Naive thymus-derived CD8-positive, alpha-beta T cell (primary cell): ENCODE measurements at regions not wholly inside any gene's neighbourhood (a gene's known extent, or its start where the extent isn't known, plus 50 kb on each side); places are given as distances from the start of the nearest gene placed in this dataset.

Source experiments
- ATAC-seq, 2 donors: fragments of 150-1000 bp; cut with Tn5 transposase in 1 of 2; sonication (Bioruptor Pico), chemical (Tn5 transposase) in 1 of 2; 1 replicate in 1 of 2; 2 replicates in 1 of 2; pipeline ENCODE4 v1.10.0; 2021; ENCODE audit warnings: mild to moderate bottlenecking in 2 of 2, moderate library complexity in 2 of 2
- POLR2A ChIA-PET: fragments of 350-600 bp; sonication (Branson Sonifier 250); formaldehyde crosslinking; loops from one replicate; lab custom pipeline; 2021; ENCODE audit warnings: antibody characterized with exemption; lab: Charles Lee
- DNase-seq, 10 donors: peaks; one replicate each; pipeline versions ENCODE4 v3.0.0 to v3.0.0-alpha.2; 2020 to 2022
- H3K27ac Mint-ChIP-seq, 10 donors: one replicate each; pipeline ENCODE4 v1.8.0; 2020 to 2022; ENCODE audit warnings: mild to moderate bottlenecking in 10 of 10, mixed read lengths in 10 of 10, moderate library complexity in 4 of 10, inconsistent platforms in 1 of 10
- H3K27me3 Mint-ChIP-seq, 5 donors: one replicate each; pipeline ENCODE4 v1.8.0; 2021 to 2022; ENCODE audit warnings: mixed read lengths in 5 of 5
- H3K36me3 Mint-ChIP-seq, 3 donors: one replicate each; pipeline ENCODE4 v1.8.0; 2020 to 2022; ENCODE audit warnings: mixed read lengths in 3 of 3, mild to moderate bottlenecking in 2 of 3, inconsistent platforms in 1 of 3
- H3K4me1 Mint-ChIP-seq, 4 donors: one replicate each; pipeline ENCODE4 v1.8.0; 2021 to 2022; ENCODE audit warnings: mixed read lengths in 4 of 4
- H3K4me3 Mint-ChIP-seq, 10 donors: one replicate each; pipeline ENCODE4 v1.8.0; 2020 to 2022; ENCODE audit warnings: mild to moderate bottlenecking in 10 of 10, mixed read lengths in 10 of 10, moderate library complexity in 6 of 10, inconsistent platforms in 1 of 10
- H3K9me3 Mint-ChIP-seq, 9 donors: one replicate each; pipeline ENCODE4 v1.8.0; 2020 to 2022; ENCODE audit warnings: mixed read lengths in 9 of 9, mild to moderate bottlenecking in 3 of 9, inconsistent platforms in 1 of 9, moderate library complexity in 1 of 9

DNA sequence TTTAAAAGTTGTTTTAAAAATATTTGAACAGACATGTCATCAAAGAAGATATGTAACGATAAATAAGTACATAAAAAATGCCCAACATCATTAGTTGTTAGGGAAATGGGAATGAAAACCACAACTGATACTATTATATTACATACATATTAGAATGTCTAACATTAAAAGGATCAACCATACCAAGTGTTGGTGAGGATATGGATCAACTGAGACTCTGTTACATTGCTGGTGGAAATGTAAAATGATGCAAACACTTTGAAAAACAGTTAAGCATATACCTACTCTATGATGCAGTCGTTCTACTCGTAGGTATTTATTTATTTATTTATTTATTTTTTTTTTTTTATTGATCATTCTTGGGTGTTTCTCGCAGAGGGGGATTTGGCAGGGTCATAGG, 149.7 kb downstream of the BRMS1L start:
- Mint-ChIP-seq H3K36me3 (peaks cover 0 to 3% (median 0%) of the 10 kb centered on the region in 3 donors), H3K4me1 (no peaks in the 10 kb centered on the region), H3K27ac (no peak overlapping the region), H3K9me3 (peaks cover 0 to 10% (median 0%) of the 10 kb centered on the region in 9 donors), H3K4me3 (no peak overlapping the region), H3K27me3 (peaks cover 3 to 8% (median 6%) of the 10 kb centered on the region in 5 donors)
- POLR2A ChIA-PET, result no interaction called here
- no peak for DNase-seq
- ATAC-seq, result no peak

DNA sequence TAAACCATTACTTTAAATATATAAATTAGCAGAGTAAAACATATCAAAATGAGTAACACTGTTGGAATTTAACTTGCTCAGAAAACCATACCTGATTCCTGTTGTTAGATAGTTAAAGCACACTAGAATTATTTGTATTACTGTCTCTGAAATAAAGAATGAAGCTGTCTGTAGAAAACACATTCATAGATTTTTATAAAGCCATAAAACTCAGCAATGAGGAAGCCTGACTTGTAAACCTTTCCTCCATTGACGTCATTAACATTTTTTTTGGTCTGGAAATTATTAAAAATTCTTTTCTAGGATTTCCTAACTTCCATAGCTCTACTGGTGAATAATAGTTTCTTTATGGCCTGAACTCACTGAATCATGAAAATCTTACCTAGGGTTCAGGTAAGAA, 147.6 kb downstream of the BRMS1L start:
- H3K4me1 Mint-ChIP-seq, result no peaks in the 10 kb centered on the region
- POLR2A ChIA-PET, result no interaction called here
- no peak for ATAC-seq

DNA sequence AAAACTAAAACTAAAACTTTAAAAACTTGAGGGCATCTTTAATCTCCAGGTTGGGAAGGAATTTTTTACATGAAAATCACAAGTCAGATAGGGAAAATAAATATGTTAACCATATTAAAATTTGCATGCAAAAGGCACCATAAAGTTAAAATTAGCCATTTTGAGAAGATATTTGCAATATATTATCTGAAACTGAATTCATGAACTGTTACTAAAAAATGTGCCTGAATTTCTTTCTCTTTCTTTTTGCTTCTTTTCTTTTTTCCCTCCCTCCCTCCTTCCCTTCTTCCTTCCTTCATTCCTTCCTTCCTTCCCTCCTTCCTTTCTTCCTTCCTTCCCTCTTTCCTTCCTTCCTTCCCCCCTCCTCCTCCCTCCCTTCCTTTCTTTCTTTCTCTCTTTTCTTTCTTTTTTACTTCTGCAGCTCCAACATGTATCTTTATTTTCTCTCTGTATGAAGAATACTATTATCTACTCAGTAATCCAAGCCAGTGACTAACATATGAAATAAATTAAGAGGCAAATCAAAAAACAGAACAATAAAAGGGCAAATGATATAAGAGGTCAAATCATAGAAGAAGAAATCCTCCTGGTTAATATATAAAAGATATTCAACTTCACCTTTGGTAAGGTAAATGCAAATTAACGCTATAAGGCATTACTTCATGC, 146.0 kb downstream of the BRMS1L start:
- no peak for DNase-seq
- no peak overlapping the region for H3K4me3 Mint-ChIP-seq

More for the DNA sequence above, 147.6 kb downstream of the BRMS1L start:
- H3K9me3 Mint-ChIP-seq, result peaks cover 0 to 10% (median 0%) of the 10 kb centered on the region in 9 donors
- DNase-seq, result no peak
- no peak overlapping the region for H3K4me3 Mint-ChIP-seq
- H3K27ac Mint-ChIP-seq, result no peak overlapping the region
- peaks cover 0 to 6% (median 0%) of the 10 kb centered on the region in 3 donors for H3K36me3 Mint-ChIP-seq
- peaks cover 3 to 21% (median 6%) of the 10 kb centered on the region in 5 donors for H3K27me3 Mint-ChIP-seq

DNA sequence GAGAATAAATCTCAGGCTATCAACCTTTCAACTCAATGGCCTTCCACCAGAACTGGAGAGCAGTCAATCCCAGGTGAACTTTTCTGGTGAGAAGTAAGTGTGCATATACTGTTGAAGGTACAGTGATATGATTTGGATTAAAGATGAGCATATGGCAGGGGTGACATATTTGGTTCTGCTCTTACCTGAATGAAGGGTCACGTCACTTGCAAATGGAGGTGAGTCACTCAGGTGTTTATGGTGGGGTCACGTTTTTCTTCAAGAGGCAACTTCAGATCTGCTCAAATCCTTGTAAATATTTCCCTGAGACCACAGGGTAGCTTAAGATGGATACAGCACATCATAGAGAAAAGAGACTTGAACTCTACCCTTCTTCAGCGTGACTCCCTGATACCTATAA, 143.2 kb downstream of the BRMS1L start:
- Mint-ChIP-seq H3K27me3 (peaks cover 3 to 21% (median 4%) of the 10 kb centered on the region in 5 donors), H3K27ac (no peak overlapping the region), H3K9me3 (peaks cover 0 to 2% (median 0%) of the 10 kb centered on the region in 9 donors), H3K36me3 (peaks cover 0 to 3% (median 0%) of the 10 kb centered on the region in 3 donors), H3K4me3 (no peak overlapping the region), H3K4me1 (no peaks in the 10 kb centered on the region)
- POLR2A ChIA-PET, result no interaction called here
- DNase-seq, result no peak
- ATAC-seq, result no peak

More for the DNA sequence above, 146.0 kb downstream of the BRMS1L start:
- POLR2A ChIA-PET, result no interaction called here
- H3K27ac Mint-ChIP-seq, result no peak overlapping the region
- no peaks in the 10 kb centered on the region for H3K4me1 Mint-ChIP-seq
- peaks cover 0 to 10% (median 0%) of the 10 kb centered on the region in 9 donors for H3K9me3 Mint-ChIP-seq
- ATAC-seq, result no peak
- peaks cover 3 to 21% (median 6%) of the 10 kb centered on the region in 5 donors for H3K27me3 Mint-ChIP-seq
- H3K36me3 Mint-ChIP-seq, result peaks cover 0 to 6% (median 0%) of the 10 kb centered on the region in 3 donors

DNA sequence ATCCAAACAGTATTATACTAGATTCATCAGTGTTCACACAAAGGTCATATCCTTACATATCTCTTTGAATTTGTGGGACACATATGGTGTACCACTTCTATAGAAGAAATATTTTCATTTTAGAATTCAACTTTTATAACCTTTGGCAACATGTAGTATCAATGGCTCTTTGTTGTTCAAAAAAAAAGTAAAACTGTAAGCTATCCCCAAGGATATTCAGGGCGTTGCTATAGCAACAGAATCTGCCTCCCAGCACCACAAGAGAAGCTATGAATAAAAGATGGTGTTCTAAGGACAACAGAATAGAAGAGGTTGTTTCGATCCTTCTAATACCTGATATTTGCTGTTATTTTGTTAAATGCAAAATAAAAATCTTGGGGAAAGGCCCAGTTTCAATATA, 139.3 kb downstream of the BRMS1L start:
- ATAC-seq, result no peak
- no peak for DNase-seq
- H3K27ac Mint-ChIP-seq, result no peak overlapping the region
- H3K9me3 Mint-ChIP-seq, result no peaks in the 10 kb centered on the region
- H3K4me3 Mint-ChIP-seq, result no peak overlapping the region
- peaks cover 0 to 3% (median 0%) of the 10 kb centered on the region in 3 donors for H3K36me3 Mint-ChIP-seq
- POLR2A ChIA-PET, result no interaction called here
- peaks cover 0 to 9% (median 0%) of the 10 kb centered on the region in 5 donors for H3K27me3 Mint-ChIP-seq
- no peaks in the 10 kb centered on the region for H3K4me1 Mint-ChIP-seq

DNA sequence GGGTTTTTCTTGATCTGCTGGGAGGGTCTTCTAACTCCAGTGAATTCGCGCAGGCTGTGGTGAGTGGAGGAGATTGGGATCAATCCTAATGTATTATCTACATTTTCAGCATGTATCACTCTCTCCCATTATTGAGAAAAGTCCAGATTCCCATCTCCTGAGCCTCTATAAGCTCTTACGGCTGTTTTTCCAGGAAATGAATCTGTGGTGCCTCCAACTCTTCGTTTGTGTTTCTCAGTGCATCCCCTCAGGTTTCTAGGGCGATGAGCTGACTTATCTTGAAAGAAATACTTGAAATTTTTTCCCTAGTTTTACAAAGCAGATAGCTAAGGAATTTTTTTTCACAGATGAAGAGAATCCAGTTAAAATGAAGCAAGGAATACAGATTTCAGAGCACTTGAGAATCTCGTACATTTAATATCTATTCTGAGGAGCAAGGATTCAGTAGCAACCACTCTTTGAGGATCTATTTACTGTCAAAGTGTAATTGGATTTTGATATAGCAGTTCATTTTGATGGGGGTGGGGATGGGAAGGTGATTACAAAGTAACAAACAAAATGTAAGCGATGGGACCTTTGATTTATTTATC, 138.7 kb downstream of the BRMS1L start:
- DNase-seq, result no peak
- Mint-ChIP-seq H3K4me1 (no peaks in the 10 kb centered on the region), H3K27ac (no peak overlapping the region), H3K27me3 (peaks cover 0 to 3% (median 0%) of the 10 kb centered on the region in 5 donors), H3K9me3 (no peaks in the 10 kb centered on the region), H3K36me3 (peaks cover 0 to under 1% (median 0%) of the 10 kb centered on the region in 3 donors), H3K4me3 (no peak overlapping the region)
- ATAC-seq, result no peak
- POLR2A ChIA-PET, result no interaction called here

DNA sequence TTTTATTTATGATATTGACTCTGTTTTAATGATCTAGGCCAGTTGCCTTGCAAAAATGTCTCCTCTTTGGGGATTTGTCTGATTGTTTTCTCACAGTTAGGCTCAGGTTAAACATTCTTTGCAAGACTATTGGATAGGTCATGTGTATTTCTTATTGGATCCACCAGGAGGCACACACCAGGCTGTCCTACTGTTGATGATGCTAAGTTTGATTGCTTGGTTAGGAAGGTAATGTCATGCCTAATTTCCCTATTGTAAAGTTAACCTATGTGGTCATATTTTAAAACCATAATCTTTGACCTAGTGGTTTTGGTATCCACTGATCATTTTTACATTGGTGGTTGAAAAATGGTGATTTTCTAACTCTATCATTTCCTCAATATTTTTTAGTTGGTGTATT, 137.1 kb downstream of the BRMS1L start:
- POLR2A ChIA-PET, result no interaction called here
- no peak overlapping the region for H3K27ac Mint-ChIP-seq
- H3K4me1 Mint-ChIP-seq, result no peaks in the 10 kb centered on the region
- no peaks in the 10 kb centered on the region for H3K9me3 Mint-ChIP-seq
- no peak overlapping the region for H3K4me3 Mint-ChIP-seq
- no peak for ATAC-seq
- no peaks in the 10 kb centered on the region for H3K27me3 Mint-ChIP-seq
- H3K36me3 Mint-ChIP-seq, result no peaks in the 10 kb centered on the region
- DNase-seq, result no peak

DNA sequence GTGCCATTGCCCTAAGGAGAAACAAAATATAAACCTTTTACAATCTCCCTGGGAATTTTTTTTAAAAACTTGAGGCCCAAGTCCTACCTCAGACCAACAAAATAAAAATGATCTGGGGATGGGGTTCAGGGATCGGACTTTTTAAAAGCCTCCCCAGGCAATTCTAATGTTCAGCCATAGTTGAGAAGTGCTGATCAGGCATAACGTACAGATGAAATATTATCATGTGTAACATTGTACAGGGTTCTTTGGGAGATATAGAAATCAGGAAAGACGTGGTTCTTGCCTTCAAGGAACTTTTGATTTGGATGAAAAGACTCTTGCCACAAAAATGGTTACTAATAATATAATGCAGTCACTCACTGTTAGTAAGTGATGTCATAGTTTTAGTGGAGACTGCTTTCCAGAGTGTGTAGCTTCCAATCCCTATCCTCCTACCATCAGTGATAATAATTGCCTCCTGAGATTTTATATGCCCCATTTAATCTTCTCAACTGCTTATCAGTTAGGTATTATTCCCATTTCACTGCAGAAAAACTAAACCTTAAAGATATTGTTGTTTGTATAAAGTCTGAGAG, 135.6 kb downstream of the BRMS1L start:
- Mint-ChIP-seq H3K4me3 (no peak overlapping the region), H3K27ac (no peak overlapping the region), H3K36me3 (no peaks in the 10 kb centered on the region), H3K27me3 (no peaks in the 10 kb centered on the region), H3K9me3 (no peaks in the 10 kb centered on the region), H3K4me1 (no peaks in the 10 kb centered on the region)
- no peak for ATAC-seq
- no peak for DNase-seq
- POLR2A ChIA-PET, result no interaction called here

DNA sequence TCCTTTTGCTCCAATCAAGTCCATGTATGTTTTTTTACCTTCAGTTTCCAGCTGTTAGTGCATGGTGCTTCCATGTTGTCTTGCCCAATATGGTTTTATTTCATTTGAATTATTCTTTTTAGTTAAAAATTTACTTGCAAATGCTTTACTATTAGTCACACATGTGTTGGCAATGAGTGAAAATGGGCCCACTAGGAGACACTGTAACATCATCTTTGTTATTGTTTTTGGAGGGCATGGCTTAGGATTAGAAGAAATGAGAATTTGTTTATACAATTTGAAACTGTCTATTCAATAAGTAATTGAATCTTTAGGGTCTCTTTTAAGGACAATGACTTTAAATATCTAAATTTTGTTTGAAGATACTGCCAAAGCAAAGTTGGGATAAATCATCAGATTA, 133.7 kb downstream of the BRMS1L start:
- H3K27me3 Mint-ChIP-seq, result no peaks in the 10 kb centered on the region
- POLR2A ChIA-PET, result no interaction called here
- ATAC-seq (no peak), DNase-seq (no peak)
- H3K4me1 Mint-ChIP-seq, result no peaks in the 10 kb centered on the region
- no peak overlapping the region for H3K27ac Mint-ChIP-seq
- H3K36me3 Mint-ChIP-seq, result no peaks in the 10 kb centered on the region
- H3K4me3 Mint-ChIP-seq, result no peak overlapping the region
- no peaks in the 10 kb centered on the region for H3K9me3 Mint-ChIP-seq

DNA sequence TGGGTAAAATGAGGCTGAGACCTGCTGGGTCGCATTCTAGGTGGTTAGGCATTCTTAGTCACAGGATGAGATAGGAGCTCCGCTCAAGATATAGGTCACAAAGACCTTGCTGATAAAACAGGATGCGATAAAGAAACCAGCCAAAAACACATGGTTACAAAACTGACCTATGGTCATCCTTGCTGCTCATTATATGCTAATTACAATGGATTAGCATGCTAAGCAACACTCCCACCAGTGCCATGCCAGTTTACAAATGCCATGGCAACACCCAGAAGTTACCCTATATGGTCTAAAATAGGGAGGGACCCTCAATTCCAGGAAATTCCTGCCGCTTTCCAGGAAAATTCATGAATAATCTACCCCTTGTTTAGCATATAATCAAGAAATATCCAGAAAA, 132.4 kb downstream of the BRMS1L start:
- ATAC-seq (no peak), DNase-seq (no peak)
- Mint-ChIP-seq H3K36me3 (no peaks in the 10 kb centered on the region), H3K4me1 (no peaks in the 10 kb centered on the region), H3K27ac (no peak overlapping the region), H3K27me3 (no peaks in the 10 kb centered on the region), H3K9me3 (no peaks in the 10 kb centered on the region), H3K4me3 (no peak overlapping the region)
- POLR2A ChIA-PET, result no interaction called here

DNA sequence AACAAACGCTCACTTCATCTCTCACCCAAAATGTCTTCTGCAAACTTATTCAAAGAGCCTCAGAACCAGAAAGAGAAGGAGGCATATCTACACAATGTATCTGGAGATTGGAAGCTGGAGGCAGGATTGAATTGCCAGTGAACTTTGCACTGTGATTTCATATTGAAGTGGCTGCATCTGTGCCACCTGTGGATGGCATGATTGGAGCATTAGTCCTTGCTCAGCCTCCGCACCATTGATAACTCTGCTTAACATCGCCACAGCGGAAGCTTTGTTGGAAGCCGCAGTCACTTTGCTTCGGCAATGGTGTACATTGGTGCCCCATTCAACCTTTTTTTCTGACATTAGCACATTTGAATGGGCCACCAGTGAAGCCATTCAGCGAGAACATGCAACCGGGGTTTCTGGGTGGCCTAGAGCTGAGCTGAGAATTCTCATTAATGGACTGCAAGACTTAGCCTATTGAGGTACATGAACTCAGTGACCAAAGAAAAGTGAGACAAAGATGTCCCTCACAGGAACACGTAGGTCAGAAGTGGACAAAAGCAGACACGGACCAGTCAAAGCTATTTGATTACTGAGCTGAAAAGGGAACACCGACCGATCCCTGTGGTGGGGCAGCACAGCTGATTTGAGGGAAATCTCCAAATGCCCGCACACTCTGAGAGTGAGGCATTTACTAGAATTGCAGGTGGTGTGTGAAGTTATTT, 130.4 kb downstream of the BRMS1L start:
- no peaks in the 10 kb centered on the region for H3K36me3 Mint-ChIP-seq
- H3K4me1 Mint-ChIP-seq, result no peaks in the 10 kb centered on the region
- POLR2A ChIA-PET, result no interaction called here
- H3K27me3 Mint-ChIP-seq, result no peaks in the 10 kb centered on the region
- peak overlapping the region in 1 of 10 donors; percentile 4 for H3K4me3 Mint-ChIP-seq
- no peak for DNase-seq
- H3K9me3 Mint-ChIP-seq, result no peaks in the 10 kb centered on the region
- no peak overlapping the region for H3K27ac Mint-ChIP-seq
- no peak for ATAC-seq

DNA sequence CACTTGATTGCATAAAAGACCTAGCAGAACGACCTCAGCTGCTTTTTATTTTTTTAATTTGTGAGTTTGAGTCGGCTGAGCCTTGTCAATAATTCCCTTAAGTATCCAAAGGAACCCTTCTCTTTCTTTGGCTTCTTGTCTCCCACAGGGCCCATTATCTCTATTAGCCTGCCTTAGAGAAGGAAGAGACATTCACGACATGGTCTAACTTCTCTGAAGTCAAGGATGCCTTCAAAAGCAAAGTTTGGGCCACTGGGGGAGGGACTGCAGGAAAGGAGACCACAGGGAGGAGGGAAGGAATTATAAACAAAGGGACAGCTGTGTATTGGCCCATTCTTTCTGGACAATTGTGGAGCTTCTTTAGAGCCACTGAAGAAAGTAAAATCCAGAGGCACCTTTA, 126.4 kb downstream of the BRMS1L start:
- Mint-ChIP-seq H3K27me3 (no peaks in the 10 kb centered on the region), H3K27ac (peak overlapping the region in 1 of 10 donors; percentile 43), H3K36me3 (no peaks in the 10 kb centered on the region), H3K9me3 (no peaks in the 10 kb centered on the region), H3K4me3 (no peak overlapping the region), H3K4me1 (no peaks in the 10 kb centered on the region)
- DNase-seq (no peak), ATAC-seq (no peak)
- POLR2A ChIA-PET, result no interaction called here

DNA sequence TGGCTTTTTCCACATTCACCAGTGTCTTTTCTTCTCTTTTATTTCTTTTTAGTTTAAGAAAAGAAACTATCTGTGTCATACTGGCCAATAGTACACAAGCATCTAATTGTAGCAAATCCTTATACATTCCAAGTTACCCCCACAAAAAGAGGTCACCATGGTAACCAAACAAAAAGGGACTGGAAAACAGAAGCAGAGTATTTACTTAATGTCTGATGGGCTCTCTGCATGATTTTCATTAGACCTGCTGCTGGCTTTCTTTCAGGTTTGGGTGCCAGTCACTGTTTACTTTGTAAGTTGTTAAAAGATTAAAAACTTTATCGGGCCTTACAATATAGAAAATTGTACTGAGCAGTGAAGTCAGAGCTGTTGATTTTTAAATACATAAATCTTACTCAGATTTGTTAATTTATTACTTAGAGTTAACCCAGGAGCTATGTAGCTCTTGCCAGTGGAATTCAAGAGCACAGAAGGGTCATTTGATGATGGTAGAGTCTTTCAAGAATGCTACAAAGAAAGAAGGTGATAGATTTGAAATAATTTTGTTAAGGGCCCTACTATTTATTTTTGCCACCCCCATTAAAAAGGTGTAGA, 123.9 kb downstream of the BRMS1L start:
- Mint-ChIP-seq H3K4me1 (peaks cover 0 to 5% (median 0%) of the 10 kb centered on the region in 4 donors), H3K27me3 (no peaks in the 10 kb centered on the region), H3K4me3 (no peak overlapping the region), H3K27ac (no peak overlapping the region), H3K36me3 (no peaks in the 10 kb centered on the region), H3K9me3 (no peaks in the 10 kb centered on the region)
- no peak for ATAC-seq
- POLR2A ChIA-PET, result no interaction called here
- no peak for DNase-seq
